HCT116 (cell line): ENCODE measurements at regions not wholly inside any gene's neighbourhood (a gene's known extent, or its start where the extent isn't known, plus 50 kb on each side); places are given as distances from the start of the nearest gene placed in this dataset.

ENCODE experiments used
- ATAC-seq: fragments of 200-7000 bp; cut with Tn5 transposase; 2 replicates; pipeline ENCODE4 v1.9.1; 2020; ENCODE audit warnings: mild to moderate bottlenecking, moderate library complexity
- BruUV-seq: library from RNA; stranded (reverse); fragments of 400-500 nt; replicated peaks from 2 replicates; lab custom pipeline; 2021; lab: Mats Ljungman, UMichigan
- CTCF ChIA-PET: fragments of 300-600 bp; sonication (Branson Sonifier 250); formaldehyde crosslinking; loops from one replicate; lab custom pipeline; 2021; ENCODE audit warnings: antibody characterized with exemption; lab: Charles Lee
- POLR2A ChIA-PET: fragments of 300-600, 350-600 bp; sonication (Branson Sonifier 250); formaldehyde crosslinking; loops from one replicate; lab custom pipeline; 2021; ENCODE audit warnings: antibody characterized with exemption; lab: Charles Lee
- RAD21 ChIA-PET, 2 experiments: fragments of 300-600 bp; sonication (Branson Sonifier 250); formaldehyde crosslinking; loops; one replicate each; lab custom pipeline; 2023; ENCODE audit warnings: low total read pairs in 2 of 2; ENCODE audit not compliant: uncharacterized antibody in 2 of 2, unreplicated experiment in 2 of 2, low non-redundant PET in 1 of 2; lab: Charles Lee
- DNase-seq: peaks from one replicate; pipeline ENCODE4 v3.0.0-alpha.2; 2010; ENCODE audit warnings: low read depth, low spot score
- H2AFZ ChIP-seq: fragments of 200-600 bp; shearing (Covaris generic), sonication (generic); 2 replicates; pipeline ENCODE4 v1.6.1; 2017; ENCODE audit warnings: low read depth, mixed run types, mixed read lengths, antibody characterized with exemption, low read length; ENCODE audit not compliant: poor library complexity, severe bottlenecking
- H3K27ac ChIP-seq: 2 replicates; pipeline ENCODE4 v1.5.1; 2012; ENCODE audit warnings: low read depth, low read length
- H3K27me3 ChIP-seq: fragments of 200-600 bp; sonication (generic); 2 replicates; pipeline ENCODE4 v1.6.1; 2016; ENCODE audit warnings: mixed run types, low read length, mixed read lengths; ENCODE audit not compliant: insufficient read depth
- H3K36me3 ChIP-seq, 2 experiments: fragments of 200-500 bp in 1 of 2; fragments of 200-600 bp in 1 of 2; sonication (Bioruptor generic) in 1 of 2; sonication (generic) in 1 of 2; 2 replicates each; pipeline versions ENCODE4 v1.5.1 to v1.6.1; 2014 to 2016; ENCODE audit warnings: low read length in 2 of 2, inconsistent platforms in 1 of 2, mixed read lengths in 1 of 2, mixed run types in 1 of 2; ENCODE audit not compliant: insufficient read depth in 2 of 2, control insufficient read depth in 1 of 2
- H3K4me1 ChIP-seq, 2 experiments: fragments of 200-600 bp in 1 of 2; sonication (generic) in 1 of 2; 2 replicates each; pipeline versions ENCODE4 v1.5.1 to v1.6.1; 2012 to 2017; ENCODE audit warnings: low read length in 2 of 2, inconsistent platforms in 1 of 2, mild to moderate bottlenecking in 1 of 2, mixed read lengths in 1 of 2, mixed run types in 1 of 2, moderate library complexity in 1 of 2; ENCODE audit not compliant: insufficient read depth in 2 of 2, control insufficient read depth in 1 of 2
- H3K4me2 ChIP-seq: fragments of 200-600 bp; sonication (generic); 2 replicates; pipeline ENCODE4 v1.6.1; 2017; ENCODE audit warnings: mixed run types, low read length, mixed read lengths
- H3K4me3 ChIP-seq, 2 experiments: fragments of 200-600 bp in 1 of 2; sonication (generic) in 1 of 2; replicated peaks in 1 of 2; 2 replicates each; pipeline ENCODE4 v1.5.1; 2011 to 2016; ENCODE audit warnings: low read length in 2 of 2, control low read depth in 1 of 2, low read depth in 1 of 2, mild to moderate bottlenecking in 1 of 2, mixed read lengths in 1 of 2, mixed run types in 1 of 2
- H3K79me2 ChIP-seq: fragments of 200-600 bp; sonication (generic); 2 replicates; pipeline ENCODE4 v1.6.1; 2017; ENCODE audit warnings: mild to moderate bottlenecking, mixed run types, low read length, moderate library complexity, mixed read lengths; ENCODE audit not compliant: insufficient read depth
- H3K9ac ChIP-seq: fragments of 200-600 bp; sonication (generic); 2 replicates; pipeline ENCODE4 v1.6.1; 2016; ENCODE audit warnings: low read length, mixed read lengths
- H3K9me2 ChIP-seq: fragments of 200-600 bp; sonication (generic), shearing (Covaris generic); 2 replicates; pipeline ENCODE4 v1.6.1; 2017; ENCODE audit warnings: mixed run types, mild to moderate bottlenecking, moderate library complexity; ENCODE audit not compliant: insufficient read depth
- H3K9me3 ChIP-seq, 2 experiments: fragments of 200-500 bp in 1 of 2; fragments of 200-600 bp in 1 of 2; sonication (Bioruptor generic) in 1 of 2; sonication (generic) in 1 of 2; 2 replicates each; pipeline ENCODE4 v1.6.1; 2014 to 2017; ENCODE audit warnings: low read length in 2 of 2, mixed read lengths in 2 of 2, inconsistent platforms in 1 of 2, low read depth in 1 of 2, mild to moderate bottlenecking in 1 of 2, mixed run types in 1 of 2, moderate library complexity in 1 of 2; ENCODE audit not compliant: control insufficient read depth in 1 of 2, insufficient read depth in 1 of 2
- H4K20me1 ChIP-seq: fragments of 200-600 bp; sonication (generic), shearing (Covaris generic); 2 replicates; pipeline ENCODE4 v1.6.1; 2017; ENCODE audit warnings: mixed run types, mild to moderate bottlenecking, moderate library complexity; ENCODE audit not compliant: insufficient read depth
- CBX3 ChIP-seq: IDR thresholded peaks from 2 replicates; pipeline ENCODE4 v1.6.1; 2012; ENCODE audit warnings: low read depth
- CEBPB ChIP-seq: IDR thresholded peaks from 2 replicates; pipeline ENCODE4 v1.6.1; 2012; ENCODE audit warnings: low read depth
- CTCF ChIP-seq, 3 experiments: fragments of 200-600 bp in 1 of 3; sonication (generic) in 1 of 3; IDR thresholded peaks in 2 of 3; conservative IDR thresholded peaks in 1 of 3; 2 replicates each; pipeline ENCODE4 v1.5.1; 2012 to 2017; ENCODE audit warnings: low read depth in 2 of 3, low read length in 2 of 3, antibody characterized with exemption in 1 of 3, borderline replicate concordance in 1 of 3, control low read depth in 1 of 3, mild to moderate bottlenecking in 1 of 3, mixed read lengths in 1 of 3, mixed run types in 1 of 3, moderate library complexity in 1 of 3; ENCODE audit not compliant: insufficient read depth in 1 of 3
- EZH2 ChIP-seq: fragments of 200-600 bp; sonication (generic); IDR thresholded peaks from 2 replicates; pipeline ENCODE4 v1.6.1; 2017; ENCODE audit warnings: antibody characterized with exemption, mixed run types
- POLR2A ChIP-seq: IDR thresholded peaks from 2 replicates; pipeline ENCODE4 v1.7.0; 2011; ENCODE audit warnings: borderline replicate concordance; ENCODE audit not compliant: insufficient read depth, insufficient read length; ENCODE audit errors: extremely low read depth
- RAD21 ChIP-seq: IDR thresholded peaks from 2 replicates; pipeline ENCODE4 v1.6.1; 2012; ENCODE audit warnings: low read depth, mild to moderate bottlenecking
- SP1 ChIP-seq: IDR thresholded peaks from 2 replicates; pipeline ENCODE4 v1.6.1; 2012; ENCODE audit warnings: low read depth
- TCF7L2 ChIP-seq: IDR thresholded peaks from 2 replicates; pipeline ENCODE4 v1.7.0; 2011; ENCODE audit warnings: borderline replicate concordance, inconsistent platforms; ENCODE audit not compliant: insufficient read depth, insufficient read length; ENCODE audit errors: extremely low read depth
- ZFX ChIP-seq: fragments of 450-650 bp; IDR thresholded peaks from 2 replicates; pipeline ENCODE4 v1.6.1; 2017
- intact Hi-C: fragments of 100-400 bp; cut with micrococcal nuclease; formaldehyde crosslinking; loops from 2 replicates; pipeline ENCODE4 v1.10.0; 2022
- TF ChIP-seq, protein P1 (sequence below): IDR thresholded peaks from 2 replicates; pipeline ENCODE4 v1.6.1; 2012
- TF ChIP-seq, protein P2 (sequence below): IDR thresholded peaks from 2 replicates; pipeline ENCODE4 v1.6.1; 2012; ENCODE audit warnings: low read depth

- Histone ChIP-seq H2AFZ (no peak overlapping the region), H3K27ac (no peak overlapping the region), H3K4me3 (no peak overlapping the region), H3K27me3 (no peaks in the 10 kb centered on the region), H3K36me3 (no peaks in the 10 kb centered on the region), H3K9ac (no peak overlapping the region), H3K79me2 (no peaks in the 10 kb centered on the region), H4K20me1 (no peaks in the 10 kb centered on the region), H3K4me1 (no peaks in the 10 kb centered on the region), H3K9me3 (no peaks in the 10 kb centered on the region), H3K9me2 (no peaks in the 10 kb centered on the region), H3K4me2 (no peak overlapping the region)
- intact Hi-C loops = no loop called here
- TF ChIP-seq CEBPB = no peak
- no peak for TF ChIP-seq POLR2A
- TF ChIP-seq EZH2 = no peak
- no peak for TF ChIP-seq ZFX
- TF ChIP-seq CTCF (IDR thresholded peaks at IDR 0.05 in 2 of 3, conservative IDR thresholded peaks at IDR 0.05 in 1 of 3; ENCODE audit: borderline replicate concordance in 1 of 3, insufficient read depth in 1 of 3, low read depth in 2 of 3, low read length in 2 of 3) = no peak
- BruUV-seq = no TSS peak
- ATAC-seq = no peak
- ChIA-PET CTCF (no interaction called here), POLR2A (no interaction called here), RAD21 (no interaction called here)
- DNase-seq = no peak
Measured at GRCh38 chr7:94266238-94266644, 128.5 kb upstream of the COL1A2 start.

GRCh38 chr7:94270772-94271171 is 123.9 kb upstream of the COL1A2 start:
- H3K27ac ChIP-seq = no peak overlapping the region
- H3K4me3 ChIP-seq = no peak overlapping the region
- H3K79me2 ChIP-seq = no peaks in the 10 kb centered on the region
- H3K4me2 ChIP-seq = no peak overlapping the region
- no peak for ATAC-seq
- TF ChIP-seq, protein P1, sequence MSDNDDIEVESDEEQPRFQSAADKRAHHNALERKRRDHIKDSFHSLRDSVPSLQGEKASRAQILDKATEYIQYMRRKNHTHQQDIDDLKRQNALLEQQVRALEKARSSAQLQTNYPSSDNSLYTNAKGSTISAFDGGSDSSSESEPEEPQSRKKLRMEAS = no peak
- TF ChIP-seq POLR2A (no peak), TCF7L2 (no peak), SP1 (no peak), CBX3 (no peak), RAD21 (no peak)
- TF ChIP-seq, protein P2, sequence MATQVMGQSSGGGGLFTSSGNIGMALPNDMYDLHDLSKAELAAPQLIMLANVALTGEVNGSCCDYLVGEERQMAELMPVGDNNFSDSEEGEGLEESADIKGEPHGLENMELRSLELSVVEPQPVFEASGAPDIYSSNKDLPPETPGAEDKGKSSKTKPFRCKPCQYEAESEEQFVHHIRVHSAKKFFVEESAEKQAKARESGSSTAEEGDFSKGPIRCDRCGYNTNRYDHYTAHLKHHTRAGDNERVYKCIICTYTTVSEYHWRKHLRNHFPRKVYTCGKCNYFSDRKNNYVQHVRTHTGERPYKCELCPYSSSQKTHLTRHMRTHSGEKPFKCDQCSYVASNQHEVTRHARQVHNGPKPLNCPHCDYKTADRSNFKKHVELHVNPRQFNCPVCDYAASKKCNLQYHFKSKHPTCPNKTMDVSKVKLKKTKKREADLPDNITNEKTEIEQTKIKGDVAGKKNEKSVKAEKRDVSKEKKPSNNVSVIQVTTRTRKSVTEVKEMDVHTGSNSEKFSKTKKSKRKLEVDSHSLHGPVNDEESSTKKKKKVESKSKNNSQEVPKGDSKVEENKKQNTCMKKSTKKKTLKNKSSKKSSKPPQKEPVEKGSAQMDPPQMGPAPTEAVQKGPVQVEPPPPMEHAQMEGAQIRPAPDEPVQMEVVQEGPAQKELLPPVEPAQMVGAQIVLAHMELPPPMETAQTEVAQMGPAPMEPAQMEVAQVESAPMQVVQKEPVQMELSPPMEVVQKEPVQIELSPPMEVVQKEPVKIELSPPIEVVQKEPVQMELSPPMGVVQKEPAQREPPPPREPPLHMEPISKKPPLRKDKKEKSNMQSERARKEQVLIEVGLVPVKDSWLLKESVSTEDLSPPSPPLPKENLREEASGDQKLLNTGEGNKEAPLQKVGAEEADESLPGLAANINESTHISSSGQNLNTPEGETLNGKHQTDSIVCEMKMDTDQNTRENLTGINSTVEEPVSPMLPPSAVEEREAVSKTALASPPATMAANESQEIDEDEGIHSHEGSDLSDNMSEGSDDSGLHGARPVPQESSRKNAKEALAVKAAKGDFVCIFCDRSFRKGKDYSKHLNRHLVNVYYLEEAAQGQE = no peak
- no peaks in the 10 kb centered on the region; a peak in 1 of 4 replicates for H3K9me3 ChIP-seq
- intact Hi-C loops = no loop called here
- H3K4me1 ChIP-seq = no peaks in the 10 kb centered on the region
- no peaks in the 10 kb centered on the region for H4K20me1 ChIP-seq
- ChIA-PET POLR2A (no interaction called here), CTCF (no interaction called here), RAD21 (no interaction called here)
- H3K9ac ChIP-seq = no peak overlapping the region
- no peak for DNase-seq
- BruUV-seq = no TSS peak
- H3K9me2 ChIP-seq = no peaks in the 10 kb centered on the region
- H3K27me3 ChIP-seq = no peaks in the 10 kb centered on the region
- no peaks in the 10 kb centered on the region for H3K36me3 ChIP-seq
- no peak overlapping the region for H2AFZ ChIP-seq
